Endothelial cell of umbilical vein (primary cell): ENCODE measurements at regions not wholly inside any gene's neighbourhood (a gene's known extent, or its start where the extent isn't known, plus 50 kb on each side); places are given as distances from the start of the nearest gene placed in this dataset.

Experiments
- EZH2 ChIP-seq: IDR thresholded peaks from 2 replicates; pipeline ENCODE4 v1.6.1; 2012; ENCODE audit warnings: borderline replicate concordance, low read depth, mild to moderate bottlenecking, moderate library complexity, low read length, inconsistent platforms; ENCODE audit not compliant: severe bottlenecking
- POLR2A ChIP-seq: IDR thresholded peaks from 2 replicates; pipeline ENCODE4 v1.6.1; 2012; ENCODE audit warnings: low read depth, mild to moderate bottlenecking, control low read depth, low read length
- TF ChIP-seq, protein P1 (sequence below), 2 donors: IDR thresholded peaks; 1 replicate in 1 of 2; 2 replicates in 1 of 2; pipeline ENCODE4 v1.5.1; 2011; ENCODE audit warnings: low read length in 2 of 2, mild to moderate bottlenecking in 2 of 2, moderate library complexity in 2 of 2, control low read depth in 1 of 2, inconsistent platforms in 1 of 2, low read depth in 1 of 2; ENCODE audit not compliant: insufficient read depth in 1 of 2; ENCODE audit errors: extremely low read depth in 1 of 2

DNA sequence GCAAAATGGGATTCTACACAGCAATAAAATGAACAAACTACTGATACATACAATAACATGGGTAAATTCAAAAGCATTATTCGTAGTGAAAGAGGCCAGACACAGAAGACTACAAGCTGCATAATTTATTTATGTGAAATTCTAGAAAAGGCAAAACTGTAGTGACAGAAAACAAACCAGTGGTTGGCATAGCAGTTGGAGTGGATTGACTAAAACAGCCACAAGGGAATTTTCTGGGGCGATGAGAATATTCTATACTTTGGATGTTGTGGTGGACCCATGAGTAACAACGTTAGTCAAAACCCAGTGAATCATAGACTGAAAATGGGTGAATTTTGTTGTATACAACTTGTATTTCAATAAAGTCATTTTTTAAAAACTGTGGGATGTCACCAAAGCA, 63.2 kb upstream of the RPL38 start:
- TF ChIP-seq, protein P1, sequence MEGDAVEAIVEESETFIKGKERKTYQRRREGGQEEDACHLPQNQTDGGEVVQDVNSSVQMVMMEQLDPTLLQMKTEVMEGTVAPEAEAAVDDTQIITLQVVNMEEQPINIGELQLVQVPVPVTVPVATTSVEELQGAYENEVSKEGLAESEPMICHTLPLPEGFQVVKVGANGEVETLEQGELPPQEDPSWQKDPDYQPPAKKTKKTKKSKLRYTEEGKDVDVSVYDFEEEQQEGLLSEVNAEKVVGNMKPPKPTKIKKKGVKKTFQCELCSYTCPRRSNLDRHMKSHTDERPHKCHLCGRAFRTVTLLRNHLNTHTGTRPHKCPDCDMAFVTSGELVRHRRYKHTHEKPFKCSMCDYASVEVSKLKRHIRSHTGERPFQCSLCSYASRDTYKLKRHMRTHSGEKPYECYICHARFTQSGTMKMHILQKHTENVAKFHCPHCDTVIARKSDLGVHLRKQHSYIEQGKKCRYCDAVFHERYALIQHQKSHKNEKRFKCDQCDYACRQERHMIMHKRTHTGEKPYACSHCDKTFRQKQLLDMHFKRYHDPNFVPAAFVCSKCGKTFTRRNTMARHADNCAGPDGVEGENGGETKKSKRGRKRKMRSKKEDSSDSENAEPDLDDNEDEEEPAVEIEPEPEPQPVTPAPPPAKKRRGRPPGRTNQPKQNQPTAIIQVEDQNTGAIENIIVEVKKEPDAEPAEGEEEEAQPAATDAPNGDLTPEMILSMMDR (IDR thresholded peaks at IDR 0.05; ENCODE audit: extremely low read depth in 1 of 2, insufficient read depth in 1 of 2, low read depth in 1 of 2, low read length in 2 of 2), result no peak
- TF ChIP-seq POLR2A (no peak), EZH2 (no peak)
